Stimulated activated CD4-positive, alpha-beta T cell treated with anti-CD3 and anti-CD28 coated beads, Interleukin-1b, Interleukin-23, amount 100 ng/mL, for 4 hours (primary cell): ENCODE measurements at regions not wholly inside any gene's neighbourhood (a gene's known extent, or its start where the extent isn't known, plus 50 kb on each side); places are given as distances from the start of the nearest gene placed in this dataset.
"Not testable (repeated sequence)": the region's sequence is repeated elsewhere in the genome, so short reads cannot be mapped to it uniquely, and the experiment has no call there.

Source experiments
- DNase-seq, 2 donors: peaks; one replicate each; pipeline ENCODE4 v3.0.0-alpha.2; 2020; ENCODE audit warnings: low read depth in 2 of 2

GRCh38 chr5:68657055-68657961 is 436.5 kb upstream of the SLC30A5 start:
- no peak for DNase-seq

GRCh38 chr5:68658810-68659372 is 434.9 kb upstream of the SLC30A5 start:
- no peak for DNase-seq

DNA sequence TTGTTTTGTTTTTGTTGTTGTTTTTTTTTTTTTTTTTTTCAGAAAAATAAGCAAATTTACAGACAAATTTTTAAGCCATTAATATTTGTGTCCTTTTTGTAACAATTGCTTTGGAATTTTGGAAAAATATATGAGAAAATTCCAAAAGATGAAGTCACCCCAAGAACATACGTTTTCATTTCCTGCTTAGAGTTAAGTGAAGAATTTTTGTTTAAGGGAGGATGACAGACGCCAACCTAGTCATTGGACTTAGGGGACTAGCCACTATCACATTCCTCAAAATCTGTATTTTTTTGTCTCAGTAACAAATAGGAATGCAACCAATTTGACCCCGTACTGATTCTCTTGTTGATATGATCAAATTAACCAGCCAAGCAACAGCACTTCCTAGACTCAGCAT is 433.9 kb upstream of the SLC30A5 start:
- no peak for DNase-seq

DNA sequence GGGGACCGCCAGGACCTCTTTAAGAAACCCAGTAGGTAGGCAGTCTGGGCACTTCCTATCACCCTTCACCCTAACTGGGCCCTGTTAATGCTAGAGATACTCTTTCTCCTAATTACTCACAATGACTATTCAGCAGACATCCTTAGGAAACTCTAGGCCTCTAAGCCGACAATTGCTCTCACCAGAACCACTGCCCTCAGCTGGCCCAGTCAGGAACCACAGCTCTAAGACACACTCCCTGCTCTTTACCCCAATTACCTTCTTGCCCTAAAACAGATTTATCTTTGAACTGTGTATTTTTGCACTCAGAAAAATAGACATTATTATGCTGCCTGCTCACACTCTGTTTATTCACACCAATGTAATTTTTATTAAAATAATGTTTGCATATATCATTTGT is 432.6 kb upstream of the SLC30A5 start:
- no peak for DNase-seq

GRCh38 chr5:68662804-68663307 is 431.0 kb upstream of the SLC30A5 start:
- DNase-seq: no peak

DNA sequence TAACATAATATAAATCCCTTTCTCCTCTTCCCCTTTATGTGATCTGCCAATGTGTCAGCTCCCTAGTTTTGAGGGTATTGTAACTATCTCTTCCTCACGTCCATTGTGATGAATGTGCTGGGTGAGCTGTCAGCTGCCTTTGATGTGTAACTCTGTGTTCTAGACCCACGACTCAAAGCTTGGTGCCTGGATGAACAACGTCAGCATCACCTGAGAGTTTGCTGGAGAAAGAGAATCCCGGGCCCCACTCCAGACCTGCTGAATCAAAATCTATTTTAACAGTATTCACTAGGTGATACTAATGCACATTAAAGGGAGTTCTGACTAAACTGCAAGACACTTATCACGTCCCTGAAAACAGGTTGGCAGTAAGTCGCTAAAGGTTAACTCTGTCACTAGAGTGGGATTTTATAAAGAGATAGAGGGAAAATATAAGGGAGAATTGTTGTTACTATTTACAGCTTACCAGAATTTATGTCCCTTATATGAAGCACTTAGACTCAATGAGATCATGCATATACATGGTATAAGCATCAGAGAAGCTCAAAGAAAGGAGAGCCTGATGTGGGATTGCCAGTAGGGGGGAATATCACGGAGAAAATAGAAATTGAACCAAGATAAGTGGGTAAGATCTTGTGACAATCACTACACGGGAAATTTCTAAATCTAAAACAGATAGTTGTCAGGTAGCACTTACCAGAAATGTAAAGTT is 423.8 kb upstream of the SLC30A5 start:
- DNase-seq: no peak

DNA sequence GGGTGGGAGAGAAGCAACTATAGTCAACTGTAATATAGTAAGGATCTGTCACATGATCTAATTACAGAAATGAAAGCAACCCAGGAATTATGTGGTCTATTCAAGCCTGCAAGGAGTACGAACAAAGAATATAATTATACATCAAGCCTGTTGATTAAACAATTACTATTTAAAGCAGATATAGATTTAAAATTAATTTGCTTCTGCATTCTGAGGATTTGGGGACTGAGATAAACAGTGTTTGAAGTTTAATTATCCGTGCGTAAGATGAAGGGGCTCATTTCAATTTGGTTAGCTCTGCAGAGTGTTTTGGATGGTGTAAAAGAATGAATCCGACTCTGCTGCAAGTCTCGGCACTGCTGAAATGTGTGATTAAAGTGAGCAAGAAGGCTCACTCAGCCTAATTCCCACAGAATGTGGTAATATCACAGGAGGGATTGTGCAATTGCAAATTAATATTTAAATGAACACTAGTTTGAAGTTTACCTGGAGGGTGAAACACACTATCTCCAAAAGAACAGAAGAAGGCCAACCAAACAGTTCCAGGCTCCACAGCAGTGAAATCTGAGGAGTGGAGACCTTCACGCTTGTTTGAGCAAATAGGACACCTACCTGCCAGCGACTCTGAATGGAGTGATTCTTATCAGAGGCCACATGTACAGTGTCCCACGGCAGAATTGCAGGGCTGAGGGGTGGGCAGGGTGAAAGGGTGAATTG is 420.6 kb upstream of the SLC30A5 start:
- DNase-seq: no peak

DNA sequence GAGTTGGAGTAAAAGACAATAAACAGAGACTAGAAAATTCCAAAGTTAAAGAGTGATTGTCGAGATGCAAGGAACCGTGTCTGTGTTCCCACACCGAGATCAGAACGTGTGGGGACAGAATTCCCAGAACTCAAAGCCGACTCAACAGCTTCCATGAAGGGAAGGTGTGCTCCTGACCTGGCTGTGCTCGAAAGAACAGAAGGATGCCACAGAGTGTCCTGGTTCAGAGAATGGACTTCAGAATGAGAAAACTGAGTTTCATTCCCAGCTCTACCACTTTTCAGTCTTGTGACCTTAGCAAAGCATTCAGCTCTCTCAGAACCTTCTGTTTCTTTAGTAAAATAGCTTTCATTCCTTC is 420.0 kb upstream of the SLC30A5 start:
- no peak for DNase-seq

- no peak for DNase-seq
Measured at GRCh38 chr5:68679041-68679440, 414.8 kb upstream of the SLC30A5 start.

DNA sequence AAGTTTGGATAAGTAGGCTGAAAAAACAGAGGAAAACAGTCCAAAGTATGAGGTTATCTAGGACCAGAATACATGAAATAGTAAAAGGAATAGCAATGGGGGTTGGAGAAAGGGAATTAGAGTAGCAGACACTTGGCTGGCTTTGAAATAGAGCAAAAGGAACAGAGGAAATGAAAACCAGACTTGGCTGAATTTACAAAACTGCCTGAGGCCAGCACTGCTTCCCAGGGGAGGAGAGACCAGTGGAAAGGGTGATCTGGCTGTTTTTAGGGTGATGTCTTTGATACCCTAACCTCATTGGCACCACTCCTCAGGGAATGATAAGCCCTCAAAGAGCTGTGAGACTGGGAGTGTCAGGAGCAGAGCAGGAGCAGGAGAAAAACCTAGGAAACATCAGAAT is 413.4 kb upstream of the SLC30A5 start:
- DNase-seq: no peak

GRCh38 chr5:68681929-68682328 is 411.9 kb upstream of the SLC30A5 start:
- DNase-seq: no peak

- no peak for DNase-seq
Measured at GRCh38 chr5:68682400-68683160, 411.2 kb upstream of the SLC30A5 start.

GRCh38 chr5:68683632-68684036 is 410.2 kb upstream of the SLC30A5 start:
- no peak for DNase-seq

GRCh38 chr5:68685863-68686262 is 408.0 kb upstream of the SLC30A5 start:
- DNase-seq: no peak

GRCh38 chr5:68688547-68688946 is 405.3 kb upstream of the SLC30A5 start:
- DNase-seq: no peak

GRCh38 chr5:68689010-68689409 is 404.8 kb upstream of the SLC30A5 start:
- no peak for DNase-seq

- not testable (repeated sequence) for DNase-seq
Measured at GRCh38 chr5:68691874-68692273, 401.9 kb upstream of the SLC30A5 start.

GRCh38 chr5:68698025-68698940 is 395.5 kb upstream of the SLC30A5 start:
- no peak for DNase-seq

GRCh38 chr5:68699966-68700365 is 393.8 kb upstream of the SLC30A5 start:
- DNase-seq: no peak

GRCh38 chr5:68707575-68707974 is 386.2 kb upstream of the SLC30A5 start:
- DNase-seq: no peak
